IMR-90 (cell line): ENCODE measurements at regions not wholly inside any gene's neighbourhood (a gene's known extent, or its start where the extent isn't known, plus 50 kb on each side); places are given as distances from the start of the nearest gene placed in this dataset.

ENCODE experiments used
- ATAC-seq: fragments of 200-7000 bp; cut with Tn5 transposase; 2 replicates; pipeline ENCODE4 v1.9.1; 2020; ENCODE audit warnings: low read depth, mild to moderate bottlenecking, moderate library complexity
- BruUV-seq: library from RNA; stranded (reverse); fragments of 400-500 nt; replicated peaks from 2 replicates; lab custom pipeline; 2021; lab: Mats Ljungman, UMichigan
- CTCF ChIA-PET: fragments of 300-600 bp; formaldehyde crosslinking; extraction: SDS; loops from one replicate; lab custom pipeline; 2021; ENCODE audit warnings: antibody characterized with exemption; lab: Yijun Ruan, JAX
- POLR2A ChIA-PET: fragments of 300-600 bp; sonication (Branson Sonifier 250); formaldehyde crosslinking; loops from one replicate; lab custom pipeline; 2022; ENCODE audit warnings: antibody characterized with exemption; ENCODE audit not compliant: unreplicated experiment; lab: Charles Lee
- DNase-seq: peaks from one replicate; pipeline ENCODE4 v3.0.0; 2013
- H2AFZ ChIP-seq: replicated peaks from 2 replicates; pipeline ENCODE3; 2013; ENCODE audit warnings: low read length, mild to moderate bottlenecking; ENCODE audit not compliant: poor library complexity
- H2AK5ac ChIP-seq: 2 replicates; pipeline ENCODE4 v1.6.1; 2013; ENCODE audit warnings: low read depth, low read length, inconsistent platforms
- H2AK9ac ChIP-seq: replicated peaks from 2 replicates; pipeline ENCODE3; 2013; ENCODE audit warnings: mild to moderate bottlenecking, low read depth, low read length, moderate library complexity; ENCODE audit not compliant: poor library complexity
- H2BK120ac ChIP-seq: 2 replicates; pipeline ENCODE4 v1.6.1; 2013; ENCODE audit warnings: low read depth, low read length, inconsistent platforms
- H2BK15ac ChIP-seq: 3 replicates; pipeline ENCODE4 v1.6.1; 2013; ENCODE audit warnings: low read depth, low read length, inconsistent platforms
- H2BK20ac ChIP-seq: 2 replicates; pipeline ENCODE4 v1.6.1; 2013; ENCODE audit warnings: low read depth, mild to moderate bottlenecking, inconsistent platforms, low read length, moderate library complexity
- H2BK5ac ChIP-seq: 2 replicates; pipeline ENCODE4 v1.6.1; 2013; ENCODE audit warnings: mild to moderate bottlenecking, low read depth, low read length, inconsistent platforms; ENCODE audit not compliant: poor library complexity, severe bottlenecking
- H3K14ac ChIP-seq: replicated peaks from 2 replicates; pipeline ENCODE4 v1.6.1; 2013; ENCODE audit warnings: low read depth, low read length, inconsistent platforms
- H3K18ac ChIP-seq: 2 replicates; pipeline ENCODE4 v1.6.1; 2013; ENCODE audit warnings: low read depth, low read length, control low read depth
- H3K23ac ChIP-seq: 2 replicates; pipeline ENCODE4 v1.6.1; 2013; ENCODE audit warnings: low read depth, low read length, inconsistent platforms
- H3K27ac ChIP-seq: 2 replicates; pipeline ENCODE4 v1.5.1; 2013; ENCODE audit warnings: mild to moderate bottlenecking, control low read depth, low read length; ENCODE audit not compliant: insufficient read depth
- H3K27me3 ChIP-seq: 2 replicates; pipeline ENCODE4 v1.6.1; 2013; ENCODE audit warnings: low read length; ENCODE audit not compliant: control insufficient read depth, insufficient read depth
- H3K36me3 ChIP-seq: 2 replicates; pipeline ENCODE4 v1.6.1; 2013; ENCODE audit warnings: low read length, mixed read lengths; ENCODE audit not compliant: control insufficient read depth, insufficient read depth
- H3K4ac ChIP-seq: 2 replicates; pipeline ENCODE4 v1.6.1; 2013; ENCODE audit warnings: low read depth, low read length, inconsistent platforms
- H3K4me1 ChIP-seq: 2 replicates; pipeline ENCODE4 v1.6.1; 2013; ENCODE audit warnings: low read length, mixed read lengths; ENCODE audit not compliant: control insufficient read depth, insufficient read depth
- H3K4me2 ChIP-seq: 2 replicates; pipeline ENCODE4 v1.6.1; 2013; ENCODE audit warnings: low read depth, mild to moderate bottlenecking, control low read depth, low read length, moderate library complexity
- H3K4me3 ChIP-seq: 2 replicates; pipeline ENCODE4 v1.5.1; 2013; ENCODE audit warnings: low read depth, mild to moderate bottlenecking, control low read depth, low read length, moderate library complexity; ENCODE audit not compliant: insufficient read depth
- H3K56ac ChIP-seq: 2 replicates; pipeline ENCODE4 v1.6.1; 2013; ENCODE audit warnings: low read length, inconsistent platforms; ENCODE audit not compliant: insufficient read depth; ENCODE audit errors: extremely low read depth
- H3K79me1 ChIP-seq, 2 experiments: 2 replicates each; pipeline ENCODE4 v1.6.1; 2013; ENCODE audit warnings: low read length in 2 of 2, inconsistent platforms in 1 of 2, low read depth in 1 of 2
- H3K9ac ChIP-seq: 2 replicates; pipeline ENCODE4 v1.6.1; 2013; ENCODE audit warnings: low read depth, low read length, control low read depth
- H3K9me1 ChIP-seq: 2 replicates; pipeline ENCODE4 v1.6.1; 2013; ENCODE audit warnings: low read length, inconsistent platforms; ENCODE audit not compliant: insufficient read depth
- H3K9me3 ChIP-seq: 2 replicates; pipeline ENCODE4 v1.6.1; 2013; ENCODE audit warnings: low read length; ENCODE audit not compliant: control insufficient read depth, insufficient read depth
- H4K20me1 ChIP-seq: 2 replicates; pipeline ENCODE4 v1.6.1; 2013; ENCODE audit warnings: low read length, inconsistent platforms; ENCODE audit not compliant: insufficient read depth
- H4K5ac ChIP-seq: 2 replicates; pipeline ENCODE4 v1.6.1; 2013; ENCODE audit warnings: mild to moderate bottlenecking, low read depth, low read length, control low read depth
- H4K8ac ChIP-seq, 2 experiments: 2 replicates each; pipeline ENCODE4 v1.6.1; 2013; ENCODE audit warnings: low read depth in 2 of 2, low read length in 2 of 2, control low read depth in 1 of 2, inconsistent platforms in 1 of 2
- H4K91ac ChIP-seq: 2 replicates; pipeline ENCODE4 v1.6.1; 2013; ENCODE audit warnings: low read depth, low read length, inconsistent platforms; ENCODE audit not compliant: insufficient read depth
- CEBPB ChIP-seq: IDR thresholded peaks from 2 replicates; pipeline ENCODE4 v1.6.1; 2012; ENCODE audit warnings: low read depth, low read length, improper control_type of control experiment
- RFX5 ChIP-seq: IDR thresholded peaks from 2 replicates; pipeline ENCODE4 v1.8.0; 2012; ENCODE audit warnings: low read depth, mild to moderate bottlenecking, low read length, moderate library complexity
- WGBS, 2 experiments: methylation state at CpG; one replicate each; pipeline versions ENCODE4 v1.1.5 to v1.1.7; 2013; ENCODE audit warnings: missing lambda C conversion rate in 2 of 2; ENCODE audit not compliant: insufficient read length in 1 of 2; ENCODE audit errors: extremely low coverage in 2 of 2; 5-methylcytosine and 5-hydroxymethylcytosine counted together
- dilution Hi-C: fragments of 300-500 bp; cut with HindIII; formaldehyde crosslinking; loops from one replicate; pipeline ENCODE4 v1.14.3; 2018; ENCODE audit warnings: low sequenced_read_pairs; ENCODE audit not compliant: unreplicated experiment
- in situ Hi-C: fragments of 300-500 bp; cut with MboI; formaldehyde crosslinking; loops from 3 replicates; pipeline ENCODE4 v1.14.3; 2019; ENCODE audit warnings: low sequenced_read_pairs, inconsistent platforms, mixed read lengths
- intact Hi-C: fragments of 100-400 bp; cut with micrococcal nuclease; formaldehyde crosslinking; loops from 2 replicates; pipeline ENCODE4 v1.10.0; 2022

DNA sequence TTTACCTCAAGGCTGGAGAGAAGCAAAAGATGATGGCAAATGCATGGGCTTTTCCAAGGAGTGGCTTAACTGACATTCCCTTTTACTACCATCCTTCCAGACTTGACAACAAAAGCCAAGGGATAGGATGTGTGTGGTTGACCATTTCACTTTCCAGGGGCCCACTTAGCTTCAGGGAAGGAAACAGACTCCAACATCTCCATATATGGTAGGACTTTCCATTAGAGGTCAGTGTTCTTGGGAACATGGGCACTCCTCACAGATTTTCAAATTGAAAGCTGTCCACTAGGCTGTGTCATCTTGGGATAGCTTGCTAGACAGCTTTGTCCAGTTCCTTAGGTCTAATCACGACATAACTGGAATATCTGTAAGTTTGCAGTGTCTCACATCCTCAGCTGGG is 118.1 kb upstream of the NAMPT start:
- intact Hi-C loops (no loop called here), in situ Hi-C loops (no loop called here), dilution Hi-C loops (no loop called here)
- ATAC-seq: no peak
- ChIA-PET POLR2A (no interaction called here), CTCF (no interaction called here)
- no peaks in the 10 kb centered on the region for H3K36me3 ChIP-seq
- H2BK5ac ChIP-seq: no peak overlapping the region
- H3K18ac ChIP-seq: no peak overlapping the region
- no peak overlapping the region for H3K4me2 ChIP-seq
- no peaks in the 10 kb centered on the region for H3K9me1 ChIP-seq
- no peak for TF ChIP-seq CEBPB
- no peak for TF ChIP-seq RFX5
- no peak overlapping the region for H4K91ac ChIP-seq
- WGBS, 2 experiments: no CpG with 5 or more reads among the region's 1 CpG
- no peak overlapping the region for H2BK120ac ChIP-seq
- no peak overlapping the region for H3K27ac ChIP-seq
- no peak overlapping the region for H2BK20ac ChIP-seq
- H3K27me3 ChIP-seq: peaks cover 19% of the 10 kb centered on the region
- H2BK15ac ChIP-seq: no peak overlapping the region
- H2AFZ ChIP-seq: no peak overlapping the region
- DNase-seq: no peak
- H3K4me1 ChIP-seq: no peaks in the 10 kb centered on the region
- H3K79me1 ChIP-seq: no peaks in the 10 kb centered on the region
- no peak overlapping the region for H3K56ac ChIP-seq
- H4K20me1 ChIP-seq: no peaks in the 10 kb centered on the region
- H3K9me3 ChIP-seq: peaks cover 3% of the 10 kb centered on the region
- H4K8ac ChIP-seq: no peak overlapping the region
- H3K23ac ChIP-seq: no peak overlapping the region
- H3K4ac ChIP-seq: no peak overlapping the region
- H3K14ac ChIP-seq: no peak overlapping the region
- no peak overlapping the region for H4K5ac ChIP-seq
- no TSS peak for BruUV-seq
- H2AK9ac ChIP-seq: no peak overlapping the region
- H3K4me3 ChIP-seq: no peak overlapping the region
- H3K9ac ChIP-seq: no peak overlapping the region
- no peak overlapping the region for H2AK5ac ChIP-seq
